Right atrium auricular region (tissue), 2 donors: ENCODE measurements at regions not wholly inside any gene's neighbourhood (a gene's known extent, or its start where the extent isn't known, plus 50 kb on each side); places are given as distances from the start of the nearest gene placed in this dataset.

Experiments
- DNase-seq: peaks from one replicate; pipeline ENCODE4 v3.0.0-alpha.2; 2019; ENCODE audit warnings: low spot score
- H3K27ac ChIP-seq, 2 donors: fragments of 200-600 bp; sonication (generic); 1 replicate in 1 of 2; 2 replicates in 1 of 2; pipeline ENCODE4 v1.5.1; 2016 to 2019
- H3K27me3 ChIP-seq, 2 donors: fragments of 200-600 bp; sonication (generic); one replicate each; pipeline versions ENCODE4 v1.5.1 to v1.6.0; 2017 to 2019
- H3K36me3 ChIP-seq: fragments of 200-600 bp; sonication (generic); one replicate; pipeline ENCODE4 v1.5.1; 2016
- H3K4me1 ChIP-seq, 2 donors: fragments of 200-600 bp; sonication (generic); one replicate each; pipeline versions ENCODE4 v1.5.1 to v1.6.0; 2017 to 2019
- H3K4me3 ChIP-seq, 2 donors: fragments of 200-600 bp; sonication (generic); 1 replicate in 1 of 2; 2 replicates in 1 of 2; pipeline ENCODE4 v1.5.1; 2017 to 2019; ENCODE audit warnings: mild to moderate bottlenecking in 1 of 2, moderate library complexity in 1 of 2
- H3K9me3 ChIP-seq, 2 donors: fragments of 200-600 bp; sonication (generic); one replicate each; pipeline ENCODE4 v1.5.1; 2019
- CTCF ChIP-seq, 2 donors: fragments of 200-600 bp; sonication (generic); IDR thresholded peaks; one replicate each; pipeline ENCODE4 v1.5.1; 2019; ENCODE audit warnings: antibody characterized with exemption in 2 of 2

GRCh38 chr16:48471435-48471834 lies 86.2 kb upstream of the SIAH1 start:
- H3K9me3 ChIP-seq = peaks cover 0 to 14% of the 10 kb centered on the region in 2 donors
- no peak for DNase-seq
- H3K27ac ChIP-seq = no peak overlapping the region
- H3K4me1 ChIP-seq = no peaks in the 10 kb centered on the region
- no peaks in the 10 kb centered on the region for H3K36me3 ChIP-seq
- TF ChIP-seq CTCF (IDR thresholded peaks at IDR 0.05) = no peak
- no peak overlapping the region for H3K4me3 ChIP-seq
- H3K27me3 ChIP-seq = no peaks in the 10 kb centered on the region

DNA sequence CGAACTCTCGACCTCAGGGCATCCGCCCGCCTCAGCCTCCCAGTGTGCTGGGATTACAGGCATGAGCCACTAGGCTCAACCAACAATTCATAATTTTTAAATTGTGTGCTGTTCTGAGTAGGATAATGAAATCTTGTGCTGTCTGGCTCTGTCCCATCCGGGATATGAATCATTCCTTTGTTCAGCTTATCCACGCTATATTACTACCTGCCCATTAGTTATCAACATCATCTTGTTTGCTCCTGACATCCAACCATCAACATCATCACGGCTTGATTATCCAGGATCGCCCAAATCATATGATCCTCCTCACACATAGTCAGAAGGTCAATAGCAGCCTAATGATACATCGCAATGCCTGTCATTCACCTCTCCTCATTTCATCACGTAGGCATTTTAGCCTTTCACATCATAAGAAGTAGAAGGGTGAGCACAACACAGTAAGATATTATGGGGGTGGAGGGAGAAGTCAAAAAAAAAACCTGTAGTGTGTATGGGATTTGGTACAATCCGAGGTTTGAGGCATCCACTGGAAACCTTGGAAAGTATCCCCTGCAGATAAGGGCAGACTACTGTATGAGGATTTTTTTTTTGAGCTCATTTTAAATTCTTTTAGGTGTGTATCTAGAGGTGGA lies 77.0 kb upstream of the SIAH1 start:
- Histone ChIP-seq H3K27me3 (no peaks in the 10 kb centered on the region), H3K27ac (no peak overlapping the region), H3K4me1 (no peaks in the 10 kb centered on the region), H3K36me3 (no peaks in the 10 kb centered on the region), H3K4me3 (no peak overlapping the region), H3K9me3 (peaks cover 0 to 8% of the 10 kb centered on the region in 2 donors)
- no peak for TF ChIP-seq CTCF (IDR thresholded peaks at IDR 0.05)
- DNase-seq = no peak

DNA sequence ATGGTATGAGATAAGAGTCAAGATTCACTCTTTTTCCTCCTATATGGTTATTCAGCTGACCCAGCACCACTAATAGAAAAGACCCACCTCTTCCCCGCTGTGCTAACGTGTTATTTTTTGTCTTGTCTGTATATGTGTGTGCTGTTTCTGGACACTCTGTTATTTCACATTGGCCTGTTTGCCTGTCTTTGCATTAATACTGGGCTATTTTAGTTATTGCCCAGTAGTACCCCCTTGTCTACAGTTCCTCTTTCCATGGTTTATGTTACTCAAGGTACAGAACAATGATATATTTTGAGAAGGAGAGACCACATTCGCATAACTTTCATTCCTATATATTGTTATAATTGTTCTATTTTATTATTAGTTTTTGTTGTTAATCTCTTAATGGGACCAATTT lies 74.0 kb upstream of the SIAH1 start:
- Histone ChIP-seq H3K4me1 (no peaks in the 10 kb centered on the region), H3K9me3 (no peaks in the 10 kb centered on the region), H3K36me3 (no peaks in the 10 kb centered on the region), H3K4me3 (no peak overlapping the region), H3K27me3 (no peaks in the 10 kb centered on the region), H3K27ac (no peak overlapping the region)
- no peak for DNase-seq
- no peak for TF ChIP-seq CTCF (IDR thresholded peaks at IDR 0.05)

- Histone ChIP-seq H3K9me3 (no peaks in the 10 kb centered on the region), H3K4me1 (peaks cover 0 to 8% of the 10 kb centered on the region in 2 donors), H3K4me3 (no peak overlapping the region), H3K36me3 (no peaks in the 10 kb centered on the region), H3K27me3 (no peaks in the 10 kb centered on the region), H3K27ac (no peak overlapping the region)
- TF ChIP-seq CTCF (IDR thresholded peaks at IDR 0.05) = no peak
- no peak for DNase-seq
These were observed 68.8 kb upstream of the SIAH1 start for GRCh38 chr16:48454051-48454450.

DNA sequence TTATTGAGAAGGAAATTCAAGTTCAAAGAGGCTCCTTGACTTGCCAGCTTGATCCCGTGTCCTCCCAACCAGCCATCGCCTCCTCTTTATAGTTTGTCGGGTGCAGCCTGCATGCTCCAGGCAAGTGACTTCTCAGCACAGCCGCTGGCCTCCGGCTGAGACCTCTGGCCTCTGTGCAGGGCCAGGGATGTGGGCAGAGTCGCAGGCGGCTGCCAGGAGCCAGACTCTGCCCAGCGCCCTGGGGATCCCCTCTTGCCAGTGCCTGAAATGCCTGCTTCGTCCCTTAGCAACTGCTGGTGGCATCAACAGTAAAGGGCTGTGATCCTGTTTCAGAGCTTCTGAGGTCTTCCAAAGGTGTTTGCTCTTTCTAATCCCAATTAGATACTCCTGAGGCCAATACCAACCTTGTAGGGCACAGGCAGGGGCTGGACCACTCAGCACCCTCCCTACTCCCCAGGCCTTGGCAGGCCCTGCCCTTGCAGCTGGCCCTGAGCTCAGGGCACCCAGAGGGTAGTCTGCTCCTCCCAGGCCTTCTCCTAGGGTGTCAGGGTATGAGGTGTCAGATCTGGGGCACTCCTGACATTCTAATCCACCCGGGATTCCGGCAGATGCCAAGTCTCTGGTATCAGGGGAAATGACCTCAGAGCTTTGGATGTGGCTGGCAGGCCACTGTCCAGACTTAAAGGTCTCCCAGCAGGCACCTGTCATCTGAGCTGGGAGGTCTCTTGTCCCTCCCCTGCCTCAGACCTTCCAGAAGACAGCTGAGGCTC lies 68.0 kb upstream of the SIAH1 start:
- peak; percentile 55 for DNase-seq
- peaks cover 0 to 8% of the 10 kb centered on the region in 2 donors for H3K4me1 ChIP-seq
- no peaks in the 10 kb centered on the region for H3K36me3 ChIP-seq
- TF ChIP-seq CTCF (IDR thresholded peaks at IDR 0.05) = no peak
- no peaks in the 10 kb centered on the region for H3K27me3 ChIP-seq
- no peak overlapping the region for H3K4me3 ChIP-seq
- H3K9me3 ChIP-seq = no peaks in the 10 kb centered on the region
- no peak overlapping the region for H3K27ac ChIP-seq
